ACHN (cell line): ENCODE measurements at regions not wholly inside any gene's neighbourhood (a gene's known extent, or its start where the extent isn't known, plus 50 kb on each side); places are given as distances from the start of the nearest gene placed in this dataset.

Experiments used
- DNase-seq: peaks from one replicate; pipeline ENCODE4 v3.0.0-alpha.2; 2015
- in situ Hi-C: cut with HindIII; loops from 2 replicates; pipeline ENCODE4 v1.10.0; 2017; ENCODE audit warnings: low sequenced_read_pairs, low pct_ligation_motif_present, low pct_unique_long_range_greater_than_20kb

GRCh38 chr2:122831649-122832048, 1076.2 kb downstream of the TSN start:
- no peak for DNase-seq
- in situ Hi-C loops: no loop called here

GRCh38 chr2:122843503-122843902, 1088.1 kb downstream of the TSN start:
- DNase-seq: no peak
- in situ Hi-C loops: no loop called here

GRCh38 chr2:122851161-122851560, 1095.7 kb downstream of the TSN start:
- in situ Hi-C loops: no loop called here
- DNase-seq: no peak

GRCh38 chr2:122851972-122852531, 1096.6 kb downstream of the TSN start:
- no peak for DNase-seq
- in situ Hi-C loops: no loop called here

- no peak for DNase-seq
- in situ Hi-C loops: no loop called here
Observed at GRCh38 chr2:122856696-122857095, 1101.2 kb downstream of the TSN start.

- no peak for DNase-seq
- in situ Hi-C loops: no loop called here
Observed at GRCh38 chr2:122858075-122858702, 1102.7 kb downstream of the TSN start.

GRCh38 chr2:122858813-122859212, 1103.4 kb downstream of the TSN start:
- no peak for DNase-seq
- in situ Hi-C loops: no loop called here

GRCh38 chr2:122859260-122859659, 1103.8 kb downstream of the TSN start:
- DNase-seq: no peak
- in situ Hi-C loops: no loop called here

GRCh38 chr2:122863532-122863931, 1108.1 kb downstream of the TSN start:
- DNase-seq: no peak
- in situ Hi-C loops: no loop called here

- in situ Hi-C loops: no loop called here
- DNase-seq: no peak
Observed at GRCh38 chr2:122864728-122865127, 1109.3 kb downstream of the TSN start.

- in situ Hi-C loops: no loop called here
- DNase-seq: no peak
Observed at GRCh38 chr2:122866095-122866494, 1110.6 kb downstream of the TSN start.

- no peak for DNase-seq
- in situ Hi-C loops: no loop called here
Observed at GRCh38 chr2:122867941-122868340, 1112.5 kb downstream of the TSN start.

GRCh38 chr2:122868646-122869275, 1113.3 kb downstream of the TSN start:
- DNase-seq: no peak
- in situ Hi-C loops: no loop called here

- in situ Hi-C loops: no loop called here
Observed at GRCh38 chr2:122873951-122874350, 1118.5 kb downstream of the TSN start.

GRCh38 chr2:122875091-122875865, 1119.8 kb downstream of the TSN start:
- in situ Hi-C loops: no loop called here
- no peak for DNase-seq

More at GRCh38 chr2:122873951-122874350, 1118.5 kb downstream of the TSN start:
- no peak for DNase-seq

- no peak for DNase-seq
- in situ Hi-C loops: no loop called here
Observed at GRCh38 chr2:122883849-122884248, 1128.4 kb downstream of the TSN start.

- DNase-seq: no peak
- in situ Hi-C loops: no loop called here
Observed at GRCh38 chr2:122884889-122885288, 1129.4 kb downstream of the TSN start.

- DNase-seq: no peak
- in situ Hi-C loops: no loop called here
Observed at GRCh38 chr2:122885436-122885835, 1130.0 kb downstream of the TSN start.

GRCh38 chr2:122886479-122887145, 1131.2 kb downstream of the TSN start:
- DNase-seq: no peak
- in situ Hi-C loops: no loop called here
